HepG2 (cell line): ENCODE measurements at regions not wholly inside any gene's neighbourhood (a gene's known extent, or its start where the extent isn't known, plus 50 kb on each side); places are given as distances from the start of the nearest gene placed in this dataset.

Source experiments
- ATAC-seq: fragments of 200-7000 bp; cut with Tn5 transposase; 3 replicates; pipeline ENCODE4 v1.9.1; 2020; ENCODE audit warnings: mild to moderate bottlenecking, moderate library complexity
- BruUV-seq: library from RNA; stranded (reverse); fragments of 400-500 nt; replicated peaks from 2 replicates; lab custom pipeline; 2021; lab: Mats Ljungman, UMichigan
- CTCF ChIA-PET: fragments of 300-600 bp; formaldehyde crosslinking; extraction: SDS; loops from one replicate; lab custom pipeline; 2021; ENCODE audit warnings: low total read pairs, inconsistent platforms, low intra/inter-chr PET ratio; lab: Yijun Ruan, JAX
- POLR2A ChIA-PET: fragments of 350-600 bp; sonication (Branson Sonifier 250); formaldehyde crosslinking; loops from one replicate; lab custom pipeline; 2020; ENCODE audit warnings: antibody characterized with exemption, inconsistent platforms; lab: Yijun Ruan, JAX
- DNase-seq: peaks from one replicate; pipeline ENCODE4 v3.0.0-alpha.2; 2015; ENCODE audit warnings: low spot score
- FAIRE-seq: peaks from 3 replicates; lab custom pipeline; 2011; peaks lifted over from hg19 to GRCh38; lab: Jason Lieb, UNC
- H2AFZ ChIP-seq: one replicate; pipeline ENCODE4 v1.6.1; 2011; ENCODE audit warnings: low read length, inconsistent platforms
- H3K27ac ChIP-seq: fragments of 300-600 bp; 3 replicates; pipeline ENCODE4 v1.8.0; 2011; ENCODE audit warnings: mixed run types, mild to moderate bottlenecking, mixed read lengths, low read length, inconsistent platforms; ENCODE audit not compliant: insufficient read depth; ENCODE audit errors: extremely low read length
- H3K27me3 ChIP-seq, 2 experiments: fragments of 200-600 bp in 1 of 2; 2 replicates in 1 of 2; 3 replicates in 1 of 2; pipeline versions ENCODE4 v1.6.0 to v1.8.0; 2011; ENCODE audit warnings: low read length in 2 of 2, mild to moderate bottlenecking in 2 of 2, moderate library complexity in 2 of 2, inconsistent platforms in 1 of 2; ENCODE audit not compliant: insufficient read depth in 2 of 2, control insufficient read depth in 1 of 2
- H3K36me3 ChIP-seq, 2 experiments: fragments of 200-600 bp in 1 of 2; replicated peaks in 1 of 2; 2 replicates in 1 of 2; 3 replicates in 1 of 2; pipeline versions ENCODE4 v1.5.1 to v1.8.0; 2011; ENCODE audit warnings: low read length in 2 of 2, inconsistent platforms in 1 of 2; ENCODE audit not compliant: insufficient read depth in 2 of 2, control insufficient read depth in 1 of 2
- H3K4me1 ChIP-seq: 2 replicates; pipeline ENCODE4 v1.5.1; 2012; ENCODE audit warnings: low read length, inconsistent platforms; ENCODE audit not compliant: insufficient read depth
- H3K4me2 ChIP-seq: 2 replicates; pipeline ENCODE4 v1.6.0; 2011; ENCODE audit warnings: low read depth, low read length, inconsistent platforms
- H3K4me3 ChIP-seq, 3 experiments: fragments of 200-600 bp in 1 of 3; sonication (generic), shearing (Covaris generic) in 1 of 3; replicated peaks in 1 of 3; 2 replicates each; pipeline ENCODE4 v1.5.1; 2011 to 2016; ENCODE audit warnings: low read length in 3 of 3, inconsistent platforms in 2 of 3, low read depth in 2 of 3, mild to moderate bottlenecking in 2 of 3, control low read depth in 1 of 3, mixed read lengths in 1 of 3; ENCODE audit not compliant: insufficient read depth in 1 of 3
- H3K79me2 ChIP-seq: one replicate; pipeline ENCODE4 v1.6.1; 2011; ENCODE audit warnings: low read length, inconsistent platforms; ENCODE audit not compliant: insufficient read depth
- H3K9ac ChIP-seq: 2 replicates; pipeline ENCODE4 v1.6.0; 2011; ENCODE audit warnings: mild to moderate bottlenecking, low read depth, low read length, inconsistent platforms; ENCODE audit not compliant: insufficient read depth
- H3K9me3 ChIP-seq: 2 replicates; pipeline ENCODE4 v1.5.1; 2012; ENCODE audit warnings: mild to moderate bottlenecking, low read length
- H4K20me1 ChIP-seq: 2 replicates; pipeline ENCODE4 v1.6.0; 2011; ENCODE audit warnings: inconsistent platforms, mild to moderate bottlenecking, low read length, moderate library complexity; ENCODE audit not compliant: insufficient read depth
- CEBPG ChIP-seq: IDR thresholded peaks from 2 replicates; pipeline ENCODE4 v1.6.1; 2016
- HNRNPLL ChIP-seq: fragments of 200-400 bp; formaldehyde crosslinking; IDR thresholded peaks from 2 replicates; pipeline ENCODE4 v1.6.1; 2017; ENCODE audit warnings: mild to moderate bottlenecking, low read depth, low read length; ENCODE audit not compliant: poor library complexity, severe bottlenecking
- SCMH1 ChIP-seq: sonication (generic); formaldehyde crosslinking; IDR thresholded peaks from 2 replicates; pipeline ENCODE4 v1.9.0; 2021; ENCODE audit warnings: missing genetic modification reagents, mild to moderate bottlenecking, borderline replicate concordance
- SMC3 ChIP-seq: IDR thresholded peaks from 2 replicates; pipeline ENCODE4 v1.6.1; 2011; ENCODE audit warnings: low read length, improper control_type of control experiment
- ZBTB3 ChIP-seq: sonication (generic); formaldehyde crosslinking; IDR thresholded peaks from 2 replicates; pipeline ENCODE4 v1.4.0; 2020; ENCODE audit warnings: low read depth, mild to moderate bottlenecking, moderate library complexity, missing genetic modification reagents, borderline replicate concordance
- ZNF10 ChIP-seq: sonication (generic); formaldehyde crosslinking; IDR thresholded peaks from 2 replicates; pipeline ENCODE4 v1.4.0; 2020; ENCODE audit warnings: mild to moderate bottlenecking, low read depth, missing genetic modification reagents, borderline replicate concordance
- ZNF292 ChIP-seq: sonication (generic); formaldehyde crosslinking; IDR thresholded peaks from 2 replicates; pipeline ENCODE4 v1.8.1; 2022; ENCODE audit warnings: mild to moderate bottlenecking, low read depth, missing genetic modification reagents, borderline replicate concordance
- WGBS: methylation state at CpG from one replicate; pipeline ENCODE4 v1.1.6; 2017; ENCODE audit warnings: low lambda C conversion rate; 5-methylcytosine and 5-hydroxymethylcytosine counted together
- in situ Hi-C: cut with HindIII; loops from 2 replicates; pipeline ENCODE4 v1.10.0; 2017; ENCODE audit warnings: low pct_unique_long_range_greater_than_20kb; ENCODE audit not compliant: extremely low pct_ligation_motif_present
- intact Hi-C: fragments of 100-400 bp; cut with micrococcal nuclease; formaldehyde crosslinking; loops from one replicate; pipeline ENCODE4 v1.10.0; 2022; ENCODE audit not compliant: unreplicated experiment
- TF ChIP-seq, protein P1 (sequence below): IDR thresholded peaks from 2 replicates; pipeline ENCODE4 v1.6.1; 2016; ENCODE audit warnings: low read depth, control low read depth
- TF ChIP-seq, protein P2 (sequence below): IDR thresholded peaks from 2 replicates; pipeline ENCODE4 v1.6.1; 2012; ENCODE audit warnings: low read length, improper control_type of control experiment
- TF ChIP-seq, protein P3 (sequence below): sonication (generic); formaldehyde crosslinking; conservative IDR thresholded peaks from 2 replicates; pipeline ENCODE4 v1.8.0; 2022; ENCODE audit warnings: missing genetic modification reagents

DNA sequence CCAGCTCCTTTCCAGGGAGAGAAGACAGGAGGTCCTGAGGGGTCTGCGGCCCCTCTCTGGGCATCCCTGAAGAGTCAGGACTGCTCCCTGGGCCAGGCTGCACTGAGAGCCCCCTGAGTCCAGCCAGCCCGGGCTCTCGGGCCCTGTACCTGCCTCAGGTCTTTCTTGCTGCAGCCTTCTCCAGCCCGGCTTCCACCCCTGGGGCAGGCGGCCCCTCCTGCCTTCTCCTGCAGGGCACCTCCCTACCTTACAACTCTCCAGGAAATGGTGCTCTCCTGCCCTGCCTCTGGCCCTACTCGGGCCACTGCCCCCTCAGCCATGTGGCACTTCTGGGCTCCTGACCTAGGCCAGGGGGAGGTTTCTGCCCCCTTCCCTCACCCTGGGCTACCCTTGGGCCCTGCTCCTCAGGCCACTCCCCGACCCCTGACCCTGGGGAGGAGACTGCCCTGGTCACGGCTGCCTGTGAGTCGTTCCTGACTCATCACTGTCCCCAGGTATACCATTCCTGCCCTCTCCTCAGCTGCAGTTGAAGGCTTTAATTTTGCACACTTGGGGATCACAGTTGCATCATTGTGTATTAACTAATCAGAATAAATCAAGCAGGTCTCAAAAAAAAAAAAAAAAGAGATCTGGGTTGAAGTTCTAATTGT lies 251.1 kb downstream of the NXPE2 start:
- ChIA-PET POLR2A (no interaction called here), CTCF (no interaction called here)
- Histone ChIP-seq H3K9ac (no peak overlapping the region), H3K9me3 (no peaks in the 10 kb centered on the region), H3K4me1 (no peaks in the 10 kb centered on the region), H3K79me2 (no peaks in the 10 kb centered on the region), H3K27ac (no peak overlapping the region), H3K36me3 (no peaks in the 10 kb centered on the region), H4K20me1 (no peaks in the 10 kb centered on the region), H3K27me3 (peaks cover 0 to 4% of the 10 kb centered on the region in 2 experiments; a peak in 1 of 5 replicates), H3K4me3 (no peak overlapping the region), H3K4me2 (no peak overlapping the region), H2AFZ (no peak overlapping the region)
- ATAC-seq: no peak; the same call in 2 of the 3 replicates
- DNase-seq: no peak
- BruUV-seq: no TSS peak
- WGBS: under 1% methylated on average over 8 of the region's 9 CpGs
- no peak for FAIRE-seq
- in situ Hi-C loops (no loop called here), intact Hi-C loops (no loop called here)
- TF ChIP-seq, protein P1, sequence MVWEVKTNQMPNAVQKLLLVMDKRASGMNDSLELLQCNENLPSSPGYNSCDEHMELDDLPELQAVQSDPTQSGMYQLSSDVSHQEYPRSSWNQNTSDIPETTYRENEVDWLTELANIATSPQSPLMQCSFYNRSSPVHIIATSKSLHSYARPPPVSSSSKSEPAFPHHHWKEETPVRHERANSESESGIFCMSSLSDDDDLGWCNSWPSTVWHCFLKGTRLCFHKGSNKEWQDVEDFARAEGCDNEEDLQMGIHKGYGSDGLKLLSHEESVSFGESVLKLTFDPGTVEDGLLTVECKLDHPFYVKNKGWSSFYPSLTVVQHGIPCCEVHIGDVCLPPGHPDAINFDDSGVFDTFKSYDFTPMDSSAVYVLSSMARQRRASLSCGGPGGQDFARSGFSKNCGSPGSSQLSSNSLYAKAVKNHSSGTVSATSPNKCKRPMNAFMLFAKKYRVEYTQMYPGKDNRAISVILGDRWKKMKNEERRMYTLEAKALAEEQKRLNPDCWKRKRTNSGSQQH (CRISPR knock-in tag): no peak
- TF ChIP-seq, protein P2, sequence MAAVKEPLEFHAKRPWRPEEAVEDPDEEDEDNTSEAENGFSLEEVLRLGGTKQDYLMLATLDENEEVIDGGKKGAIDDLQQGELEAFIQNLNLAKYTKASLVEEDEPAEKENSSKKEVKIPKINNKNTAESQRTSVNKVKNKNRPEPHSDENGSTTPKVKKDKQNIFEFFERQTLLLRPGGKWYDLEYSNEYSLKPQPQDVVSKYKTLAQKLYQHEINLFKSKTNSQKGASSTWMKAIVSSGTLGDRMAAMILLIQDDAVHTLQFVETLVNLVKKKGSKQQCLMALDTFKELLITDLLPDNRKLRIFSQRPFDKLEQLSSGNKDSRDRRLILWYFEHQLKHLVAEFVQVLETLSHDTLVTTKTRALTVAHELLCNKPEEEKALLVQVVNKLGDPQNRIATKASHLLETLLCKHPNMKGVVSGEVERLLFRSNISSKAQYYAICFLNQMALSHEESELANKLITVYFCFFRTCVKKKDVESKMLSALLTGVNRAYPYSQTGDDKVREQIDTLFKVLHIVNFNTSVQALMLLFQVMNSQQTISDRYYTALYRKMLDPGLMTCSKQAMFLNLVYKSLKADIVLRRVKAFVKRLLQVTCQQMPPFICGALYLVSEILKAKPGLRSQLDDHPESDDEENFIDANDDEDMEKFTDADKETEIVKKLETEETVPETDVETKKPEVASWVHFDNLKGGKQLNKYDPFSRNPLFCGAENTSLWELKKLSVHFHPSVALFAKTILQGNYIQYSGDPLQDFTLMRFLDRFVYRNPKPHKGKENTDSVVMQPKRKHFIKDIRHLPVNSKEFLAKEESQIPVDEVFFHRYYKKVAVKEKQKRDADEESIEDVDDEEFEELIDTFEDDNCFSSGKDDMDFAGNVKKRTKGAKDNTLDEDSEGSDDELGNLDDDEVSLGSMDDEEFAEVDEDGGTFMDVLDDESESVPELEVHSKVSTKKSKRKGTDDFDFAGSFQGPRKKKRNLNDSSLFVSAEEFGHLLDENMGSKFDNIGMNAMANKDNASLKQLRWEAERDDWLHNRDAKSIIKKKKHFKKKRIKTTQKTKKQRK: no peak
- TF ChIP-seq ZBTB3 (CRISPR knock-in tag) (no peak), CEBPG (CRISPR knock-in tag) (no peak), HNRNPLL (no peak), ZNF10 (CRISPR knock-in tag) (no peak), SCMH1 (CRISPR knock-in tag) (no peak), ZNF292 (CRISPR knock-in tag) (no peak), SMC3 (no peak)
- TF ChIP-seq, protein P3, sequence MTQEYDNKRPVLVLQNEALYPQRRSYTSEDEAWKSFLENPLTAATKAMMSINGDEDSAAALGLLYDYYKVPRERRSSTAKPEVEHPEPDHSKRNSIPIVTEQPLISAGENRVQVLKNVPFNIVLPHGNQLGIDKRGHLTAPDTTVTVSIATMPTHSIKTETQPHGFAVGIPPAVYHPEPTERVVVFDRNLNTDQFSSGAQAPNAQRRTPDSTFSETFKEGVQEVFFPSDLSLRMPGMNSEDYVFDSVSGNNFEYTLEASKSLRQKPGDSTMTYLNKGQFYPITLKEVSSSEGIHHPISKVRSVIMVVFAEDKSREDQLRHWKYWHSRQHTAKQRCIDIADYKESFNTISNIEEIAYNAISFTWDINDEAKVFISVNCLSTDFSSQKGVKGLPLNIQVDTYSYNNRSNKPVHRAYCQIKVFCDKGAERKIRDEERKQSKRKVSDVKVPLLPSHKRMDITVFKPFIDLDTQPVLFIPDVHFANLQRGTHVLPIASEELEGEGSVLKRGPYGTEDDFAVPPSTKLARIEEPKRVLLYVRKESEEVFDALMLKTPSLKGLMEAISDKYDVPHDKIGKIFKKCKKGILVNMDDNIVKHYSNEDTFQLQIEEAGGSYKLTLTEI (CRISPR knock-in tag): no peak
